PFSK-1 (cell line): ENCODE measurements at regions not wholly inside any gene's neighbourhood (a gene's known extent, or its start where the extent isn't known, plus 50 kb on each side); places are given as distances from the start of the nearest gene placed in this dataset.

Experiments used
- FOXP2 ChIP-seq: optimal IDR thresholded peaks from 2 replicates; pipeline ENCODE3; 2011; ENCODE audit warnings: borderline replicate concordance, control low read depth, inconsistent platforms; ENCODE audit not compliant: insufficient read depth; ENCODE audit errors: extremely low read length, extremely low read depth
- POLR2AphosphoS5 ChIP-seq: IDR thresholded peaks from 2 replicates; pipeline ENCODE4 v1.6.1; 2012; ENCODE audit warnings: low read depth, mild to moderate bottlenecking, control low read depth, low read length, moderate library complexity
- REST ChIP-seq, 2 experiments: IDR thresholded peaks; 2 replicates each; pipeline versions ENCODE4 v1.6.1 to v1.8.0; 2011 to 2012; ENCODE audit warnings: low read depth in 2 of 2, low read length in 2 of 2, control low read depth in 1 of 2, inconsistent platforms in 1 of 2, mild to moderate bottlenecking in 1 of 2, moderate library complexity in 1 of 2; ENCODE audit not compliant: insufficient read depth in 1 of 2
- SIN3A ChIP-seq: IDR thresholded peaks from 2 replicates; pipeline ENCODE4 v1.6.1; 2012; ENCODE audit warnings: mild to moderate bottlenecking, low read length, moderate library complexity, borderline replicate concordance; ENCODE audit not compliant: insufficient read depth
- TAF1 ChIP-seq: IDR thresholded peaks from 2 replicates; pipeline ENCODE4 v1.6.1; 2012; ENCODE audit warnings: low read length, control low read depth, borderline replicate concordance; ENCODE audit not compliant: insufficient read depth

DNA sequence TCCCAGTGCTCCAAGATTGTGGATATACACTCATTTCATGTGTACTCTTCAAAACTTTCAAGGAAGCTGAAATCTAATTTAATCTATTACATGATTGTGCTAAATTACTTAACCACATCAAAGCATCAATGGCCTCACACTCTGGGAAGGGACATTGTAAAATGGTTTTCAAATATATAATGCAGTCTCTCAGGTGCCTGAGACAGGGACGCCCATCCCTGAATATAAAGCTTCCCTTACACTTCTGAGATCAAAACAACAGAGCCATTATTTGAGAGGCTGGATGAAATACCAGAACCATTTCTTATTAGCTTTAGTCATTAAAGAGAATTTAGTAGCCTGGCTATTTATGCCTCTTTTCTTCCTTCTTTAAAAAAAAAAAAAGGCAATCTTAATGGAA is 259.2 kb upstream of the NFIA start:
- TF ChIP-seq POLR2AphosphoS5 = no peak
- TF ChIP-seq REST (IDR thresholded peaks at IDR 0.05; ENCODE audit: insufficient read depth in 1 of 2, low read depth in 2 of 2, low read length in 2 of 2) = no peak
- no peak for TF ChIP-seq FOXP2
- TF ChIP-seq TAF1 = no peak
- no peak for TF ChIP-seq SIN3A

DNA sequence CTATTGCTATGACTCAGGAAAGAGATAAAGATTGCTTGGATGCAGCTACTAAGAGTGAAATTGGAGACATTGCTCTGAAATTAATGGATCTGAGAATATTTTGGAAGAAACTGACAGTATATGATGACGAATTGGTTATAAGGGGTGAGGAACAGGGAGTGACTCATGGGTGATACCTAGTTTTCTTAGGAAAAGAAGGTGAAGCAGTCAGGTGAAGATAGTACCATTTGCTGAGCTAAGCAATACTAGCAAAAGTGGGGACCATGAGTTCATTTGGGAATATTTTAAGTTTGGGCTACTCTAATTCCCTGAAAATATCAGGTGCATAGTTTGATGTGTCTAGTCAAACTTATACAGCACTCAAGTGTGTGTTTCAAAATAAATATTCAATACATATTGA is 260.1 kb upstream of the NFIA start:
- TF ChIP-seq SIN3A (no peak), REST (IDR thresholded peaks at IDR 0.05; ENCODE audit: insufficient read depth in 1 of 2, low read depth in 2 of 2, low read length in 2 of 2) (no peak), POLR2AphosphoS5 (no peak), FOXP2 (no peak), TAF1 (no peak)

DNA sequence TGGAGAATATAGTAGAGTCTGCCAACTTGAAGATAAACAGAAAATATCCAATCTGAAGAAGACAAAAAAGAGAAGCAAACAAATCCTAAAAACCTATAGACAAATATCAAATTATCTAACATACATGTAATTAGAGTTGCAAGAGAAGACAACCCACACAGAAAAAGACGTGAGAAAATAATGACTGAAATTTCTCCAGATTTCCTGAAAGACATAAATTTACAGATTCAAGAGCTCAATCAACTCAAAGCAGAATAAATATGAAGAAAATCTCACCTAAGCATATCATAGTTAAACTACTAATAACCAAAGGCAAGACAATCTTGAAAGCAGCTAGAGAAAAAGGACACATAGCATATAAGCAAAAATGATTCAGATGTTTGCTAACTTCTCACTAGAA is 261.2 kb upstream of the NFIA start:
- TF ChIP-seq FOXP2 = no peak
- TF ChIP-seq REST (IDR thresholded peaks at IDR 0.05; ENCODE audit: insufficient read depth in 1 of 2, low read depth in 2 of 2, low read length in 2 of 2) = no peak
- TF ChIP-seq TAF1 = no peak
- no peak for TF ChIP-seq SIN3A
- no peak for TF ChIP-seq POLR2AphosphoS5

DNA sequence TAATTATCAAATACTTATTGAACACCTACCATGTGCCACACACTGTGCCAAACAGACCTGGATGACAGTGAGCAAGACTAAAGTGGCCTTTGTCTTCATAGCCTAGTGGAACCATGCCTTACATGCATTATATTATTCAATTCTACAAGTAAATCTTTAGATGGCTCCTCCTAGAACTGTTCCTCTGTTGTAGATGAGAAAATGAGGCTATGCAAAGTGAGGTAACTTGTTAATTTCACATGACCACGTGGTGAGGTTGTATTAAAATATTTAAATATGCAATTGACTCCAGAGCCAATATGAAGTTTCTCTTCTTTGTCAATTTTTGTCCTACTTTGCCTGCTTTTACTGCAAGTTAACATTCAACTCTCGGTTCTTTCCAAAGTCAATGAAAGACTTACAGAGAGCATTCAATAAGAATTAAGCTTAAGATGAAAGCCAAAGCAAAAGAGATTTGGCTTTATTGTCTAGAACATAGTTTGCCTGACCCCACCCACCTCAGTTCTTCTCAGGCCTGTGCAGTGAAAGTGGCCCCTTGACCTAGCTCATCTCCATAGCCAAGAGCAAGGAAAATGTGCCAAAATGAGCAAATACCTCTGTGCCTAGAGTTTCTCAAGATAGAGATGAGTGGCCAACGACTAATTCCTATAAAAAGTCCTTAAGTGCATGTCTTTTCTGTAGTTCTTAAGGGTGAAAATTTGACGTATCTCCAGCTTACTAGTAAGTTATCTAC is 263.2 kb upstream of the NFIA start:
- TF ChIP-seq TAF1 (no peak), SIN3A (no peak)

GRCh38 chr1:60813071-60813470 is 269.3 kb upstream of the NFIA start:
- TF ChIP-seq TAF1 (no peak), SIN3A (no peak), FOXP2 (no peak), POLR2AphosphoS5 (no peak), REST (IDR thresholded peaks at IDR 0.05; ENCODE audit: insufficient read depth in 1 of 2, low read depth in 2 of 2, low read length in 2 of 2) (no peak)
